ENCODE measurements at regions not wholly inside any gene's neighbourhood (a gene's known extent, or its start where the extent isn't known, plus 50 kb on each side); places are given as distances from the start of the nearest gene placed in this dataset.

GRCh38 chr1:57901208-57901919 lies 477.5 kb upstream of the DAB1 start:
- no peak for DNase-seq

DNA sequence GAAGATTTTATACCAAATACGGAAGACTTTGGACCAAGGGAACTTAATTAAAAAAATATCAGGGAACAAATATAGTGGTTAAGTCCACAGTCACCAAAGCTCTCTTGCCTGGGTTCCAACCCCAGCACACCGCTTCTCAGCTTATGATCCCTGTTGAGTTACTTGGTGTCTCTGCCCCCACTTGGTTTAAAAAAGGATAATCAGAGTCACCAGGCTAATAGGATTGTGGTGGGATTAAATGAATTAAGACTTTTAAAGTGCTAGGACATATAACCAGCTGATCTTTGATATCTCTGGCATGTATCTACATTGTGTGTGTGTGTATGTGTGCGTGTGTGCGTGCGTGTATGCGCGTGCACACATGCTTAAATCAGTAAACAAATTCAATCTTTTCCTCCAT lies 474.7 kb upstream of the DAB1 start:
- no peak for DNase-seq

DNA sequence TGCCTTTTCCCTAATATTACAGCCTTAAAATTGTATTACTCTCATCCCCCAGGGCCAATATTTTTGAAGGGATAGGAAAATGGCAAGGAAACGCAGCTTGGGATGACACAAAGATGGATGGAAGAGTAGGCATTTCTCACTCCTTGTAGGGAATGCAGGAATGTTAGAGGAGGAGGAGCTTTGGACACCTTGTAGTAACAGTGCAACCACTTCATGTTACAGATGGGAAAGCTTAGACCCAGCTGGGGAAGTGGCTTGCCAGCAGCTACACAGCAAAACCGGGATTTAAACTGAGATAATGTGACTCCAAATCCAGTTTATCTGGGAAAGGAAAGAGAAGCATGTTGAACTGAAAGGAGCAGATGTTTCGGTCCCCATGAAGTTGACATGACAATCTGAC lies 473.7 kb upstream of the DAB1 start:
- DNase-seq: no peak

DNA sequence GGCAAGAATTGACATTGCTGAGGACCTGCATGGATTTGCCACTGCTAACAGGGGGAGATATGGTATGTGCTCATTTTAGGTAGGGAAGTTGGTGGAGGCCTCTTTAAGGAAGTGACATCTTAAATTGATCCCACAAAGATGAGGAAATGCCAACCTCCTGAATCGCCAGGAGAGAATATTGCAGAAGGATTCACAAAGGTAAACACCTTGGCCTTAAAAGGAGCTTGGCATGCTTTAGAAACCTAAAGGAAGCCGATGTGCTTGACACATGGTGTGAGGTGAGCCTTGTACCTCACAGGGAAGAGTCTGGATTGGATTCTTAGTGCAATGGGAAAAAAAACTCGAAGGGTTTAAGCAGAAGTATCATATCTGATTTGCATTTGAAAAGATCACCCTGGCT lies 470.5 kb upstream of the DAB1 start:
- DNase-seq: no peak

- DNase-seq: no peak
Observed at GRCh38 chr1:57889676-57890320, 465.9 kb upstream of the DAB1 start.

DNA sequence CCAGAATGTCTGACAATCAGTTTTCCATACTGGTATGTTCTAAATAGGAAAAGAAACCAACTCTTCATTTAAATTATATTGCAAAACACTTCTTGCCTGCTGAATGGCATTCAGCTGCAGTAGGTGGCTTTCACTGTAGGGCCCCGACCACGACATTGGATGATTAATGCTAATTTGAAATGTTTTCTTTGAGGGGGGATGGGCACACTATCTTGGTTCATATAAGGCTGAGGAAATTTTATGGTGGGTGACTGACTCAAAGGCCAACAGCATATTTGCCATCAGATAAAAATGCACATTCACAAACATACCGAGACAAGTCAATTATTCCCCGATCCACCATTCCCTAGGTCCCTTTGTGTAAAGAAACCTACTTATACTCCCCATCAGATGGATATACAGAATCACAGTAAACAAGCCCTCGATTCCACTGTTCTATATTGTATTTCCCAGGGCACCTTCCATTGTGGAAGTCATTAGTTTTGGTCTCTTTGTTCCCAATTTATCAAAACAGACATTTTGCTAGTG lies 464.2 kb upstream of the DAB1 start:
- DNase-seq: no peak

DNA sequence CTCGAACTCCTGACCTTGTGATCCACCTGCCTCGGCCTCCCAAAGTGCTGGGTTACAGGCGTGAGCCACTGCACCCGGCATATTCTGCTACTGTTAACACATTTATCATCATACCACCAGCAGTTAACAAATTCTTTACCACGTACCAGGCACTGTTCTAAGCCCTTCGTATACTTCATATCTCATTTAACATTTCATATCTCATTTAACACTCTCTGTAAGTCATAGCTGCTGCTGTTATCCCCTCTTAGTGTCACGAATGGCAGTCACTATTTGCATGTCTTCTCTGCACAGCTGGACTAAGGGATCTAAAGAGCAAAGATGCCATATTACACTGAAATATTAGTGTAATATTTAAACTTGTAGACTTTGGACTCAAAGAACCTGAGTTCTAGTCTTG lies 462.5 kb upstream of the DAB1 start:
- no peak for DNase-seq

DNA sequence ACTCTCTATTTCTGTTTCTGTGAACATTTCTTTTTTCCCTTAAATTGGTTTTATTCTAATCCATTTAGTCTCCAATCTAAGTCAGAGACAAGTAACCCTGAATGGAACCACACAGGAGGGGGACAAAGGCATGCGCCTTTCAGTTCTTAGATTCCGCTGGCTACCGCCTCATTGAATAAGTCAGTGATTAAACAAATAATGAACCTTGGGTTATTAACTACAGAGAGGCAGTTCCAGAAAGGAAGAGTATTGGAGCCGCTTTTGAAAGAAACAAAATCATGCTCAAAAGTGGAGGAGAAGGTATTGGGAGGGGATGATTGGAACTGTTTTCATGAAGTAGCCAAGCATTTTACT lies 459.8 kb upstream of the DAB1 start:
- DNase-seq: no peak

- DNase-seq: no peak
Observed at GRCh38 chr1:57882934-57883641, 459.2 kb upstream of the DAB1 start.

GRCh38 chr1:57882072-57882471 lies 458.2 kb upstream of the DAB1 start:
- DNase-seq: no peak

GRCh38 chr1:57881639-57882038 lies 457.8 kb upstream of the DAB1 start:
- DNase-seq: no peak

GRCh38 chr1:57879700-57880099 lies 455.8 kb upstream of the DAB1 start:
- no peak for DNase-seq

DNA sequence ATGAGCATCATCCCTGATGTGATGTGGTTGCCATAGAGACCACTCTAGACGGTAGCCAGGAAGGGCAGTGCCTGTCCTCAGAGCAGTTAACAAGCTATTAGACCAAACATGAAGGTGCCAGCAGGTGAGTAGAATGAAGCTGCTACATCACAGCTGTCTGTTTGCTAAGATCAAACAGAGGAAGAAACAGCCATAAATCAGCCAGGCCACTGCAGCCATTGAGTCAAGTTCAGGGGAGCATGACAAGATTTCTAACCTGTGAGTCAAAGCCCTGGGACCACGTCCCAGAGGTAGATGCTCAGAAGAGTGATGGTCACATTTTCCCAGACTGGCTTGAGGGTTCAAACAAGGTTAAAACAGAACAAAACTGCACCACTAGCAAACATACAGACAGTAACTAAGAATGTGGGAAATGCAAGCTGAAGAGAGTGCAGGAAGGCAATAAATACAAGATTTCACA lies 450.6 kb upstream of the DAB1 start:
- no peak for DNase-seq

- DNase-seq: no peak
Observed at GRCh38 chr1:57872913-57873312, 449.1 kb upstream of the DAB1 start.

GRCh38 chr1:57868908-57869307 lies 445.0 kb upstream of the DAB1 start:
- no peak for DNase-seq

DNA sequence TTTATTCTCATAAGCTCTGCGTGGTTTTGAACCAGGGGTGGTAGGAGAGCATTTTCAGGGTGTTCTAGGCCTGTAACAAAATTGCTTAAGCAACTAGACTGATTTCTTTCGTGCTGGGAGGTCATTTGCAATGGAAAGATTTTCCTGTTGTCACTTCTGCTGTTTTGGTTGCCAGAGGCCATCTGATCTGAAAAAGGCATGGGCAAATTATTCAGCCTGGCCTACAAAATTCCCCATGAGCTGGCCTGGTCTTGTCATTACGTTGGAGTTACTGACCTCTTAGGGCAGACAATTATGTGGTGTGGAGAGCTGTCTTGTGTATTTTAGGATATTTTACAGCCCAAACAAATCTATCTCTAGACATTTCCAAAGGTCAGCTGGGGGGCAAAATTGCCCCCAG lies 444.4 kb upstream of the DAB1 start:
- DNase-seq: no peak

DNA sequence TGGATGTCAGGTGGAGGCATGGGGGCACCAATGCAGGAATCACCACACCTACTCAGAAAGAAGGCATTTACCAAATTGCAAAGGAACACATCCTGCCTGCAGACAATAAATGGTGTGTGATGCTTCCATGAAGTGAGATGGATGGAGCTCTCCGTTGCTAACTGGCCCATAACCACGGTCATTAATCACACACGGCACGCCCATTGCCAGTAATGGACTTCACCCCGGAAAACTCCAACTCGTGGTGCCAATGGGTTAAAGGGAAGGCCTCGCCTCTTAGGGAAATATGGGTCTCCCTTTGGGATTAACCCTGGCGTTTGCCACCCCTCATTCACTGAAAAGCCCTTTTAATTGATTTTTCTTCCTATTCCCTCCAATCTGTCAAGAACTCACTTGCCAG lies 443.1 kb upstream of the DAB1 start:
- DNase-seq: no peak

- DNase-seq: no peak
Observed at GRCh38 chr1:57860931-57861565, 437.2 kb upstream of the DAB1 start.

- DNase-seq: no peak
Observed at GRCh38 chr1:57860325-57860724, 436.5 kb upstream of the DAB1 start.

DNA sequence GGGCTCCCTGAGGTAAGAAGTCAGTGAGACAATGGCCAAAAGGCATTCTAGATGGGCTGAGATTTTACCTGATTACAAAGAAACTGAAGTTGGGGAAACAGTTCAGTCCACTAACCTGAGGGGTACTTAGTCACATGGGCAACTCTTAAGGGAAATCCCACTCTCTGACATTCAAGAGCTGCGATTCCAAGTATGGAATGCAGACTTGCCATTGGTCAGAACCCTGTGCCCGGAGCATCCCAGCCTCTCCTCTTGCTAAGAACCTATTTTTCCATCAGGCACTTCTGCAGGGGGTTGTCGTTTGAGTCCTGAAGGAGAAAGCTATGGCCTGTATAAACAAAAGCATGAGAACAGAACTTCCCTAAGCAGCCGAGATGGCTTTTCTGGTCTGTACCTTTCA lies 434.9 kb upstream of the DAB1 start:
- no peak for DNase-seq

DNA sequence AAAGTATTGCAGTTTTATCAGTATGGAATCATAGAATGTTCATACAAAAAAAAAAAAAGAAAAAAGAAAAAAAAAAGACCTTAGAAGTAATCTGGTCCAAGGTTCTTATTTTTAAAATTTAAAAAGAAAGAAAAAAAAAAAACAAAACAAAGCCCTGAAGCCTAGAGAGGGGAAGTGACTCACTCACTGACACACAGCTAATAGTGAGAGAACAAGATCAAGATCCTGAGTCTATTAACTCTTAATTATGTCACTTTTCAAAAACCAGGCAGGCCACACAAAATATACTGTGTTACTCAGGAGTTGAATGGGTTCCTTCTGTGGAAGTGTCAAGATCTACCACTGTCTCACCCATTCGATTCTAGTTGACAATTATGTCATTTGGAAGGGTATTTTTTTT lies 433.9 kb upstream of the DAB1 start:
- no peak for DNase-seq

- DNase-seq: no peak
Observed at GRCh38 chr1:57854436-57854835, 430.6 kb upstream of the DAB1 start.

- no peak for DNase-seq
Observed at GRCh38 chr1:57850176-57850940, 426.5 kb upstream of the DAB1 start.
